ENCODE measurements at regions not wholly inside any gene's neighbourhood (a gene's known extent, or its start where the extent isn't known, plus 50 kb on each side); places are given as distances from the start of the nearest gene placed in this dataset.

DNA sequence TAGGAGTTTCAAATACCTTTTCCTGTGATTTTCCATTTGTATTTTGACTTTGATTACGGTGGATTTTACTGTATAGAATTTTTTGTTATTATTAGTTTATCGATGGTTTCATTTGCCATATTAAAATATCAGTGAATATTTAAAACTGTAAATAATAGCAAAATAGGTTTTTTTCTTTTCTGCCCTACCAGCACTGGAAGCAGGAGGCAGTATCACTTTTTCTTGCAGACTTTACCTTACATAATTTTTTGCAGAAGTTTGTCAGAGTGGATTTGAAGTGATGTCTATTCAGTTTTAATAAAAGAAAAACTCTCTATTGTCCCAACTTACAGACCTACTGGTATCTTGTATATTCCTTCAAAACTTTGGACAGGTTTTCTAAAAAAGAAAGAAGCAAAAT is 213.6 kb downstream of the CENPF start:
- no peak for TF ChIP-seq POLR2A (IDR thresholded peaks at IDR 0.05)
- TF ChIP-seq, protein P1, sequence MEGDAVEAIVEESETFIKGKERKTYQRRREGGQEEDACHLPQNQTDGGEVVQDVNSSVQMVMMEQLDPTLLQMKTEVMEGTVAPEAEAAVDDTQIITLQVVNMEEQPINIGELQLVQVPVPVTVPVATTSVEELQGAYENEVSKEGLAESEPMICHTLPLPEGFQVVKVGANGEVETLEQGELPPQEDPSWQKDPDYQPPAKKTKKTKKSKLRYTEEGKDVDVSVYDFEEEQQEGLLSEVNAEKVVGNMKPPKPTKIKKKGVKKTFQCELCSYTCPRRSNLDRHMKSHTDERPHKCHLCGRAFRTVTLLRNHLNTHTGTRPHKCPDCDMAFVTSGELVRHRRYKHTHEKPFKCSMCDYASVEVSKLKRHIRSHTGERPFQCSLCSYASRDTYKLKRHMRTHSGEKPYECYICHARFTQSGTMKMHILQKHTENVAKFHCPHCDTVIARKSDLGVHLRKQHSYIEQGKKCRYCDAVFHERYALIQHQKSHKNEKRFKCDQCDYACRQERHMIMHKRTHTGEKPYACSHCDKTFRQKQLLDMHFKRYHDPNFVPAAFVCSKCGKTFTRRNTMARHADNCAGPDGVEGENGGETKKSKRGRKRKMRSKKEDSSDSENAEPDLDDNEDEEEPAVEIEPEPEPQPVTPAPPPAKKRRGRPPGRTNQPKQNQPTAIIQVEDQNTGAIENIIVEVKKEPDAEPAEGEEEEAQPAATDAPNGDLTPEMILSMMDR (IDR thresholded peaks at IDR 0.05) = no peak
- Histone ChIP-seq H3K4me3 (no peak overlapping the region), H3K4me1 (no peaks in the 10 kb centered on the region), H3K27me3 (no peaks in the 10 kb centered on the region), H3K27ac (no peak overlapping the region), H3K9me3 (no peaks in the 10 kb centered on the region), H3K36me3 (no peaks in the 10 kb centered on the region)
- intact Hi-C loops (cut with DNase I; ENCODE audit: low total_unique reads) = no loop called here
- DNase-seq = no peak

DNA sequence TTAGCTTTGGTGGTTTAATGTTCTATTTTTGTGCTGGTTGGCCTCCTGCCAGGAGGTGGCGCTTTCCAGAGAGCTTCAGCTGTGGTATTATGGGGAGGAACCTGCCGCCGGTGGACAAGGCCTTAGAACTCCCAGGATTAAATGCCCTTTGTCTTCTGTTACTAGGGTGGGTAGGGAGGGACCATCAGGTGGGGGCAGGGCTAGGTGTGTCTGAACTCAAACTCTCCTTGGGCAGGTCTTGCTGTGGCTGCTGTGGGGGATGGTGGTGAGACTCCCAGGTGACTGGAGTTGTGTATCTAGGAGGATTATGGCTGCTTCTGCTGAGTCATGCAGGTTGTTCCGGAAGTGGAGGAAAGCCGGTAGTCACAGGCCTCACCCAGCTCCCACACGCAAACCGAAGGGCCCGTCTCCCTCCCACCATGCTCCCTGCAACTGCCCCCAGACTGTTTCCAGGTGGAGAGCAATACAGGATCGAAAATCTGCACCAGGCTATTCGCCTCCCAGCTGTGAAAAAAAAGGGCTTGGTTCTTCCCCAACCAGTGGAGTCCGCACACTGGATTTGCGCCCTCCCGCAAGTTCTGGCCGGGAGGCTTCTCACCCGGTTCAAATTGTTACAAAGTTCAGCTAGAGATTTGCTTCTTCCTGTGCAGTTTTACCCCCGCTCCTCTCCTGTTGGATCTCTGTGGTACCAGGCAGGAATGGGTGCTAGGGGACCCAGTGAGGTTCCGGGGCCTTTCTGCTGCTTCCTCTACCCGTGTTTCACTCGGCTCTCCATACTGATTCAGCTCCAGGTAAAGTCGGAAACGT is 220.5 kb downstream of the CENPF start:
- DNase-seq = no peak
- Histone ChIP-seq H3K9me3 (no peaks in the 10 kb centered on the region), H3K27me3 (no peaks in the 10 kb centered on the region), H3K4me3 (no peak overlapping the region), H3K27ac (no peak overlapping the region), H3K36me3 (no peaks in the 10 kb centered on the region), H3K4me1 (no peaks in the 10 kb centered on the region)
- no peak for TF ChIP-seq POLR2A (IDR thresholded peaks at IDR 0.05)
- TF ChIP-seq, protein P1 (IDR thresholded peaks at IDR 0.05) = no peak
- intact Hi-C loops (cut with DNase I; ENCODE audit: low total_unique reads) = no loop called here

DNA sequence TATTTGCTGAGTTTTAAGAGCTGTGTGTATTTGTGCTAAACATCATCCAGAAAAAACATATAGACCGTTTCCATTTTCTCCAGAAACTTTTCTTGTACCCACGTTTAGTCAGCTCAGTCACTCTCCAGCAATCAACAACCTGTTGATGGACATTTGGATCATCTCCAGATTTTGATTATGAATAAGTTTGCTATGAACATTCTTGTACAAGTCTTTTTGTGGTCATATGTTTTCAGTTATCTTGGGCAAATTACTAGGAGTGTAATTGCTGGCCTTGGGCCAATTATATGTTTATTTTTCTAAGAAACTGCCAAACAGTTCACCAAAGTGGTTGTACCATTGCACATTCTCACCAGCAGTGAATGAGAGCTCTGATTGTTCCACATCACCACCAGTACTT is 221.8 kb downstream of the CENPF start:
- Histone ChIP-seq H3K27ac (no peak overlapping the region), H3K27me3 (no peaks in the 10 kb centered on the region), H3K9me3 (no peaks in the 10 kb centered on the region), H3K36me3 (no peaks in the 10 kb centered on the region), H3K4me1 (no peaks in the 10 kb centered on the region), H3K4me3 (no peak overlapping the region)
- intact Hi-C loops (cut with DNase I; ENCODE audit: low total_unique reads) = no loop called here
- TF ChIP-seq, protein P1 (IDR thresholded peaks at IDR 0.05) = no peak
- TF ChIP-seq POLR2A (IDR thresholded peaks at IDR 0.05) = no peak
- DNase-seq = no peak

DNA sequence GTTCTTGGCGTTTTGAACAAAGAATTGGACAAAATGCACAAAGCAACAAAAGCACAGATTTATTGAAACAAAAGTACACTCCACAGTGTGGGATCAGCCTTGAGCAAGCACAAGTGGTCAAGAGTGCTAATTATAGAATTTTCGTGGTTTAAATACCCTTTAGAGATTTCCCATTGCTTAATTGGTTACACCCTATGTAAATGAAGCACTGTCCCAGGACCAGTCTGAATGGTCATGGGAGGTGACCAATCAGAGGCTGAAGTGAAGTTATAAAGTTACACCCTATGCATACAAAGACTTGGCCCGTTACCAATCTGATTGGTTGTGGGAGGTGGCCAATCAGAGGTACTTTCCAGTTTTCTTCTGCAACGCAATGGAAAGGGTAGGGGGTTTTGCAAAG is 223.6 kb downstream of the CENPF start:
- H3K4me1 ChIP-seq = no peaks in the 10 kb centered on the region
- intact Hi-C loops (cut with DNase I; ENCODE audit: low total_unique reads) = no loop called here
- H3K27ac ChIP-seq = no peak overlapping the region
- no peak for DNase-seq
- TF ChIP-seq POLR2A (IDR thresholded peaks at IDR 0.05) = no peak
- TF ChIP-seq, protein P1 (IDR thresholded peaks at IDR 0.05) = no peak
- H3K4me3 ChIP-seq = no peak overlapping the region
- H3K27me3 ChIP-seq = no peaks in the 10 kb centered on the region
- H3K9me3 ChIP-seq = no peaks in the 10 kb centered on the region
- H3K36me3 ChIP-seq = no peaks in the 10 kb centered on the region

DNA sequence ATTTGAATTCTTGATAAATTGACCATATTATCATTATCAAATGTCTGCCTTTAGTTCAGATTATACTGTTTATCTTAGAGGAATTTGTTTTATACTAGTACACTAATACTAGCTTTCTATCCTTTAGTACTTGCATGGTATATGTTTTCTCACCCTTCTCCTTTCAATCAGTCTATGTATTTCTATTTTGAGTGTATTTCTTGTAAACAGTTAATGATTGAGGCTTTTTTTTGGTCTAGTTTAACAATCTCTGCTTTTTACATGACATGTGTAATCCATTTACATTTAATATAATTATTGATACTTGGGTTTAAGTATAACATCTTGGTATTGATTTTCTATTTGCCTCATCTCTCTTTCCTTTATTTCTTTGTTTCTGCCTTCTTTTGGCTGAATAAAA is 224.9 kb downstream of the CENPF start:
- Histone ChIP-seq H3K4me1 (no peaks in the 10 kb centered on the region), H3K9me3 (no peaks in the 10 kb centered on the region)

More for the DNA sequence above, 224.9 kb downstream of the CENPF start:
- Histone ChIP-seq H3K27ac (no peak overlapping the region), H3K27me3 (no peaks in the 10 kb centered on the region), H3K4me3 (no peak overlapping the region), H3K36me3 (no peaks in the 10 kb centered on the region)
- TF ChIP-seq, protein P1 (IDR thresholded peaks at IDR 0.05) = no peak
- no peak for TF ChIP-seq POLR2A (IDR thresholded peaks at IDR 0.05)
- DNase-seq = no peak
- intact Hi-C loops (cut with DNase I; ENCODE audit: low total_unique reads) = no loop called here
